ENCODE measurements at regions not wholly inside any gene's neighbourhood (a gene's known extent, or its start where the extent isn't known, plus 50 kb on each side); places are given as distances from the start of the nearest gene placed in this dataset.

- no peak for DNase-seq
- no TSS peak for BruUV-seq (replicated peaks)
- no peaks in the 10 kb centered on the region for H3K9me3 ChIP-seq (ENCODE audit: insufficient read depth, low read depth)
- H3K27ac ChIP-seq = no peak overlapping the region
- ChIA-PET POLR2A (ENCODE audit: unreplicated experiment) (no interaction called here), CTCF (no interaction called here)
- H3K4me2 ChIP-seq = no peak overlapping the region
- H3K4me3 ChIP-seq = no peak overlapping the region
- peaks cover 88% of the 10 kb centered on the region for H3K79me2 ChIP-seq (ENCODE audit: low read depth)
- H3K4me1 ChIP-seq (replicated peaks; ENCODE audit: insufficient read depth) = peaks cover 23% of the 10 kb centered on the region
- TF ChIP-seq CTCF (conservative IDR thresholded peaks at IDR 0.05) (no peak), EZH2 (IDR thresholded peaks at IDR 0.05; ENCODE audit: low read depth) (no peak)
- no peaks in the 10 kb centered on the region for H3K9me2 ChIP-seq (ENCODE audit: insufficient read depth)
- no peak overlapping the region for H2AFZ ChIP-seq
- H3K36me3 ChIP-seq (ENCODE audit: low read depth) = no peaks in the 10 kb centered on the region
- intact Hi-C loops (cut with micrococcal nuclease; ENCODE audit: unreplicated experiment) = no loop called here
- H3F3A ChIP-seq (ENCODE audit: insufficient read depth, low read depth) = peaks cover 19% of the 10 kb centered on the region
- no peaks in the 10 kb centered on the region; the same call in 1 of the 2 replicates for H4K20me1 ChIP-seq (ENCODE audit: insufficient read depth)
- H3K27me3 ChIP-seq (ENCODE audit: insufficient read depth, low read depth) = no peaks in the 10 kb centered on the region
Measured at GRCh38 chr6:138664745-138665144, 108.8 kb upstream of the CCDC28A start.

- ChIA-PET POLR2A (ENCODE audit: unreplicated experiment) (no interaction called here), CTCF (no interaction called here)
- no peak for TF ChIP-seq CTCF (conservative IDR thresholded peaks at IDR 0.05)
- no peak for TF ChIP-seq EZH2 (IDR thresholded peaks at IDR 0.05; ENCODE audit: low read depth)
- no TSS peak for BruUV-seq (replicated peaks)
- H3K4me1 ChIP-seq (replicated peaks; ENCODE audit: insufficient read depth) = peaks cover 16% of the 10 kb centered on the region
- H3K27me3 ChIP-seq (ENCODE audit: insufficient read depth, low read depth) = no peaks in the 10 kb centered on the region
- no peaks in the 10 kb centered on the region; the same call in 1 of the 2 replicates for H4K20me1 ChIP-seq (ENCODE audit: insufficient read depth)
- no peak for DNase-seq
- H3K9me3 ChIP-seq (ENCODE audit: insufficient read depth, low read depth) = no peaks in the 10 kb centered on the region
- H3K36me3 ChIP-seq (ENCODE audit: low read depth) = no peaks in the 10 kb centered on the region
- H3K79me2 ChIP-seq (ENCODE audit: low read depth) = peaks cover 82% of the 10 kb centered on the region
- H3K4me3 ChIP-seq = no peak overlapping the region
- no peaks in the 10 kb centered on the region for H3K9me2 ChIP-seq (ENCODE audit: insufficient read depth)
- H2AFZ ChIP-seq = no peak overlapping the region
- H3K4me2 ChIP-seq = no peak overlapping the region
- no peak overlapping the region for H3K27ac ChIP-seq
- H3F3A ChIP-seq (ENCODE audit: insufficient read depth, low read depth) = peaks cover 18% of the 10 kb centered on the region
- intact Hi-C loops (cut with micrococcal nuclease; ENCODE audit: unreplicated experiment) = no loop called here
Measured at GRCh38 chr6:138666636-138667035, 106.9 kb upstream of the CCDC28A start.

GRCh38 chr6:138667408-138667807 lies 106.2 kb upstream of the CCDC28A start:
- Histone ChIP-seq H3K36me3 (ENCODE audit: low read depth) (no peaks in the 10 kb centered on the region), H3K4me1 (replicated peaks; ENCODE audit: insufficient read depth) (peaks cover 8% of the 10 kb centered on the region), H3K9me2 (ENCODE audit: insufficient read depth) (no peaks in the 10 kb centered on the region), H2AFZ (no peak overlapping the region), H3K27me3 (ENCODE audit: insufficient read depth, low read depth) (no peaks in the 10 kb centered on the region), H3K27ac (no peak overlapping the region), H3K4me2 (no peak overlapping the region), H3K79me2 (ENCODE audit: low read depth) (peaks cover 84% of the 10 kb centered on the region), H3K9me3 (ENCODE audit: insufficient read depth, low read depth) (no peaks in the 10 kb centered on the region), H3F3A (ENCODE audit: insufficient read depth, low read depth) (peaks cover 11% of the 10 kb centered on the region), H3K4me3 (no peak overlapping the region), H4K20me1 (ENCODE audit: insufficient read depth) (no peaks in the 10 kb centered on the region; the same call in 1 of the 2 replicates)
- no TSS peak for BruUV-seq (replicated peaks)
- POLR2A ChIA-PET (ENCODE audit: unreplicated experiment) = no interaction called here
- DNase-seq = no peak
- TF ChIP-seq CTCF (conservative IDR thresholded peaks at IDR 0.05) (no peak), EZH2 (IDR thresholded peaks at IDR 0.05; ENCODE audit: low read depth) (no peak)
- intact Hi-C loops (cut with micrococcal nuclease; ENCODE audit: unreplicated experiment) = no loop called here
- CTCF ChIA-PET = no interaction called here

Measured in PC-9 (cell line).